Left ventricle myocardium inferior (tissue), 1 donor: ENCODE measurements at regions not wholly inside any gene's neighbourhood (a gene's known extent, or its start where the extent isn't known, plus 50 kb on each side); places are given as distances from the start of the nearest gene placed in this dataset.

Source experiments
- DNase-seq: peaks from one replicate; pipeline ENCODE4 v3.0.0-alpha.2; 2020
- H3K27ac ChIP-seq: fragments of 200-600 bp; replicated peaks from 2 replicates; pipeline ENCODE4 v1.8.0; 2021
- H3K27me3 ChIP-seq: fragments of 200-600 bp; 2 replicates; pipeline ENCODE4 v1.8.0; 2021; ENCODE audit warnings: low read depth
- H3K36me3 ChIP-seq: fragments of 200-600 bp; 2 replicates; pipeline ENCODE4 v1.8.0; 2021
- H3K4me1 ChIP-seq: fragments of 200-600 bp; 2 replicates; pipeline ENCODE4 v1.8.0; 2021
- H3K4me3 ChIP-seq: fragments of 200-600 bp; 2 replicates; pipeline ENCODE4 v1.8.0; 2021; ENCODE audit warnings: mild to moderate bottlenecking, moderate library complexity
- H3K9me3 ChIP-seq: fragments of 200-600 bp; replicated peaks from 2 replicates; pipeline ENCODE4 v1.8.0; 2021
- CTCF ChIP-seq: fragments of 200-600 bp; IDR thresholded peaks from 2 replicates; pipeline ENCODE4 v1.8.0; 2021; ENCODE audit warnings: antibody characterized with exemption, mild to moderate bottlenecking, borderline replicate concordance
- intact Hi-C: fragments of 100-400 bp; cut with micrococcal nuclease; formaldehyde crosslinking; loops from one replicate; pipeline ENCODE4 v1.11.0; 2022
- donor health status: DM: no; HTN: yes; CAD: no; lungs with severe emphysema.

- no peaks in the 10 kb centered on the region for H3K4me1 ChIP-seq
- no peaks in the 10 kb centered on the region for H3K9me3 ChIP-seq
- peaks cover 83% of the 10 kb centered on the region for H3K27me3 ChIP-seq
- intact Hi-C loops: no loop called here
- no peak overlapping the region for H3K27ac ChIP-seq
- H3K4me3 ChIP-seq: no peak overlapping the region
- no peak for TF ChIP-seq CTCF
- DNase-seq: no peak
- H3K36me3 ChIP-seq: no peaks in the 10 kb centered on the region
Measured at GRCh38 chr22:49068861-49069500, 758.7 kb downstream of the BRD1 start.

- TF ChIP-seq CTCF: no peak
- no peak overlapping the region for H3K4me3 ChIP-seq
- H3K4me1 ChIP-seq: no peaks in the 10 kb centered on the region
- no peaks in the 10 kb centered on the region for H3K9me3 ChIP-seq
- DNase-seq: no peak
- intact Hi-C loops: no loop called here
- H3K36me3 ChIP-seq: no peaks in the 10 kb centered on the region
- peaks cover 84% of the 10 kb centered on the region for H3K27me3 ChIP-seq
- no peak overlapping the region for H3K27ac ChIP-seq
Measured at GRCh38 chr22:49067504-49067903, 760.2 kb downstream of the BRD1 start.

- DNase-seq: no peak
- H3K9me3 ChIP-seq: no peaks in the 10 kb centered on the region
- no peak overlapping the region for H3K27ac ChIP-seq
- no peak overlapping the region for H3K4me3 ChIP-seq
- H3K27me3 ChIP-seq: peaks cover 85% of the 10 kb centered on the region
- no peak for TF ChIP-seq CTCF
- intact Hi-C loops: no loop called here
- H3K36me3 ChIP-seq: no peaks in the 10 kb centered on the region
- no peaks in the 10 kb centered on the region for H3K4me1 ChIP-seq
Measured at GRCh38 chr22:49066619-49067018, 761.1 kb downstream of the BRD1 start.

- Histone ChIP-seq H3K36me3 (no peaks in the 10 kb centered on the region), H3K27ac (no peak overlapping the region), H3K27me3 (peaks cover 89% of the 10 kb centered on the region), H3K4me1 (no peaks in the 10 kb centered on the region), H3K9me3 (no peaks in the 10 kb centered on the region), H3K4me3 (no peak overlapping the region)
- no peak for TF ChIP-seq CTCF
- no peak for DNase-seq
- intact Hi-C loops: no loop called here
Measured at GRCh38 chr22:49064836-49065235, 762.8 kb downstream of the BRD1 start.

- TF ChIP-seq CTCF: no peak
- Histone ChIP-seq H3K27me3 (peaks cover 93% of the 10 kb centered on the region), H3K27ac (no peak overlapping the region), H3K4me1 (no peaks in the 10 kb centered on the region), H3K36me3 (no peaks in the 10 kb centered on the region), H3K9me3 (no peaks in the 10 kb centered on the region), H3K4me3 (no peak overlapping the region)
- intact Hi-C loops: no loop called here
- DNase-seq: no peak
Measured at GRCh38 chr22:49063545-49063890, 764.2 kb downstream of the BRD1 start.
